Keratinocyte (primary cell): ENCODE measurements at regions not wholly inside any gene's neighbourhood (a gene's known extent, or its start where the extent isn't known, plus 50 kb on each side); places are given as distances from the start of the nearest gene placed in this dataset.

Experiments used
- EZH2 ChIP-seq: IDR thresholded peaks from one replicate; pipeline ENCODE4 v1.6.1; 2012; ENCODE audit warnings: inconsistent platforms, mild to moderate bottlenecking, low read length, moderate library complexity
- TF ChIP-seq, protein P1 (sequence below), 3 experiments: IDR thresholded peaks in 1 of 3; conservative IDR thresholded peaks in 1 of 3; optimal IDR thresholded peaks in 1 of 3; 2 replicates in 2 of 3; 3 replicates in 1 of 3; pipeline versions ENCODE3 to v1.5.1; 2011; ENCODE audit warnings: low read length in 3 of 3, mild to moderate bottlenecking in 3 of 3, moderate library complexity in 2 of 3, control low read depth in 1 of 3, inconsistent platforms in 1 of 3; ENCODE audit not compliant: insufficient read depth in 2 of 3; ENCODE audit errors: extremely low read depth in 1 of 3

DNA sequence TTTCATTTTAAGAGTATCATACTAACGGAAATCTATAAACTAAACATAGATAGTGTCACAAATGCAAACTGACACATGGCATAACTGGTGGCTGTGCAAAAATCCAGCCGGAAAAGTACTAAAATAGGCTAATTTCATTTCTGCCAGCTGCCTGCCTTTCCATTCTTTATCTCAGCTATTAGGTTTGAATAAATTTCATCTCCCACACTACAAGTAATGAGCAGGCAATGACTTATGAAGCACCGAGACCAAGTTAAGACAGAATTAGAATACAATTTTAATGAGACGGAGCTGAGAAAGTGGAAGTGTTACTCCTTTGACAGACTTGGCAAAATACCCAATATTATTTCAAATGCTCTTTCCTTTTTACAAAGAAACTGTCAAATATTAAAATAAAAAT, 258.8 kb upstream of the ZNF608 start:
- TF ChIP-seq EZH2 = no peak
- TF ChIP-seq, protein P1, sequence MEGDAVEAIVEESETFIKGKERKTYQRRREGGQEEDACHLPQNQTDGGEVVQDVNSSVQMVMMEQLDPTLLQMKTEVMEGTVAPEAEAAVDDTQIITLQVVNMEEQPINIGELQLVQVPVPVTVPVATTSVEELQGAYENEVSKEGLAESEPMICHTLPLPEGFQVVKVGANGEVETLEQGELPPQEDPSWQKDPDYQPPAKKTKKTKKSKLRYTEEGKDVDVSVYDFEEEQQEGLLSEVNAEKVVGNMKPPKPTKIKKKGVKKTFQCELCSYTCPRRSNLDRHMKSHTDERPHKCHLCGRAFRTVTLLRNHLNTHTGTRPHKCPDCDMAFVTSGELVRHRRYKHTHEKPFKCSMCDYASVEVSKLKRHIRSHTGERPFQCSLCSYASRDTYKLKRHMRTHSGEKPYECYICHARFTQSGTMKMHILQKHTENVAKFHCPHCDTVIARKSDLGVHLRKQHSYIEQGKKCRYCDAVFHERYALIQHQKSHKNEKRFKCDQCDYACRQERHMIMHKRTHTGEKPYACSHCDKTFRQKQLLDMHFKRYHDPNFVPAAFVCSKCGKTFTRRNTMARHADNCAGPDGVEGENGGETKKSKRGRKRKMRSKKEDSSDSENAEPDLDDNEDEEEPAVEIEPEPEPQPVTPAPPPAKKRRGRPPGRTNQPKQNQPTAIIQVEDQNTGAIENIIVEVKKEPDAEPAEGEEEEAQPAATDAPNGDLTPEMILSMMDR (optimal IDR thresholded peaks at IDR 0.05 in 1 of 3, IDR thresholded peaks at IDR 0.05 in 1 of 3, conservative IDR thresholded peaks at IDR 0.05 in 1 of 3; ENCODE audit: extremely low read depth in 1 of 3, insufficient read depth in 2 of 3, low read length in 3 of 3) = no peak
